HG02884 (cell line): ENCODE measurements at regions not wholly inside any gene's neighbourhood (a gene's known extent, or its start where the extent isn't known, plus 50 kb on each side); places are given as distances from the start of the nearest gene placed in this dataset.
A peak's percentile ranks its signal among the peaks of the same experiment; 100 is the strongest.

Experiments used
- ATAC-seq: cut with Tn5 transposase; IDR thresholded peaks from one replicate; pipeline ENCODE4 v1.9.1; 2021; ENCODE audit warnings: mild to moderate bottlenecking, moderate library complexity; ENCODE audit not compliant: unreplicated experiment

DNA sequence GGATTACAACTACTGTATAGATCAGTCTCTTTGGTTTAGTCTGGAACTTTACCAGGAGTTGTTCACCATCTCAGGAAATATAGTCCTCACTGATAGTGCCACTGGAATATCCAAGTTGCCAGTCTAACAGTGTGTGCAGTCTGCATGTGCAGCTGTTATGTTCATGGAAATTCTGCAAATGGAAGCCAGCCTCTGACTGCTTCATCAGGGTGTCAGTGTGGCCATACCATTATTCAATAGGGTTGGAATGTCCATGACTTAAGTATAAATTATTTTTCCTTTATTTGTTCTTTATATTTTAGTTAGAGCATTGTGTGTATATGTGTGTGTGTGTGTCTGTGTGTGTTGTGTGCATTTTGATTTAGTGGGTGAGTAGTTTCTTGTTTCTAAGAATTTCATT lies 51.8 kb downstream of the C11orf96 start:
- ATAC-seq, result no peak

DNA sequence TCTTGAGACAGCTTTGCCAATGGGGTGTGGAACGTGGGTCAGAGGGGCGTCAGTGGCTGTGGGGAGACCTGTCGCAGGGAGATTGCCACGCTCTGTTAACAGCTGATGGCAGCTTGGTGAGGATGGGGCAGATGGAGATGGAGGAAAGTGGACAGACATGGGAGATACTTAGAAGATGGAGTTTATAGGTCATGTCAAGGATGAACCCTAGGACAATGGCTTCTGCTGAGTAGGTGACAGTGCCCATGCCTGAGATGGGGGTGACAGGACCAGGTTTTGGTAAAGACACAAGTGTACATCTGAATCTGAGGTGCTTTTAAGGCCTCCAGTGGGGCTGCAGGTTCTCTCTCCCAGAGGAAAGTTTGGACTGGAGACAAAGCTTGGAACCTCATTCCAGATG lies 51.5 kb upstream of the ACCSL start:
- ATAC-seq, result no peak

DNA sequence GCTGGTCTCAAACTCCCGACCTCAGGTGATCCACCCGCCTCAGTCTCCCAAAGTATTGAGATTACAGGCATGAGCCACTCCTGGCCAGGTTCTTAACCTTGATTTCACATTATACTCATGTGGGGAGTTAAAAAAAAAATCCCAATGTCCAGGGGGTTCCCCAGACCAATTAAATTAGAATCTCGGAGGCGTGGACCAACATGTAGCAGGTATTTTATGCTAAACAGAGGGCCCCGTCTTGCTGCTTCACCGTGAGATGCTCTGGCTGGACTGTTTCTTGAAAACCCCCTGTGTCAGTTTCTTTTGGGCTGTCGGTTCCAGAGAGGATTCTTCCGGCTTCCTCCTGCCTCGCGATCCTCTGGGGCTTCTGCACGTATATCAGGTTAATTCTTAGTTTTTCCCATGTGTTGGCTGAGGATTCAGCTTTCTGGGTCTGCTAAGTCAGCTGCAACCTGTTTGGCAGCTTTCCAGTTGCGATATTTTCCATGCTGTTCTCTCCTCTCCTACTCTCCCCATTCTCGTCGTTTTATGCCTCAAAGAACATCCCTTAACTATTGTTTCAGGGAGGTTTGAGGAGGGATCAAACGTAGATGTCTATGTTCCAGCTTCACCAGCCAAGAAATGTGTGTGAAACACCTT lies 50.6 kb upstream of the ACCSL start:
- peak; percentile 80 for ATAC-seq
